AG09319 (cell line): ENCODE measurements at regions not wholly inside any gene's neighbourhood (a gene's known extent, or its start where the extent isn't known, plus 50 kb on each side); places are given as distances from the start of the nearest gene placed in this dataset.

Experiments used
- DNase-seq: peaks from one replicate; pipeline ENCODE4 v3.0.0-alpha.2; 2010; ENCODE audit warnings: low read depth; ENCODE audit errors: extremely low read depth
- TF ChIP-seq, protein P1 (sequence below): IDR thresholded peaks from 2 replicates; pipeline ENCODE4 v1.5.1; 2011; ENCODE audit warnings: low read depth, mild to moderate bottlenecking, inconsistent platforms, low read length, moderate library complexity

DNA sequence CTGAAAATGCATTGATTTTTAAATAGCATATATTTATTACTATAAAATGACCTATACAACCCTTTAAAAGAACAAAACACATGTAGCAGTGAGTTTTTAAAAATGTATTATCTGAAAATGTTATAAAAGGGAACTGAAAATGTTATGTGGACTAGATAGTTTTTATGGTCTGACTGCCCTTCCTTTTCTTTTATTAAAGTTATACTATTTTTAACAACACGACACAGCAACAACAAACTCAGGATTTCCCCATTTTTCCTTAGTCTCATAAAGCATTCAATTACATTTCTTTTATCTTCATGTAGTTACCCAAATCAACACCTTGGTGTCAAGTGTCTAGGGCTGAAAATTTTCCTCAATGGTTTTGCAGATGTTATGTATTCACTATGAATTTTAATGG is 132.8 kb upstream of the TMEFF2 start:
- DNase-seq: no peak
- TF ChIP-seq, protein P1, sequence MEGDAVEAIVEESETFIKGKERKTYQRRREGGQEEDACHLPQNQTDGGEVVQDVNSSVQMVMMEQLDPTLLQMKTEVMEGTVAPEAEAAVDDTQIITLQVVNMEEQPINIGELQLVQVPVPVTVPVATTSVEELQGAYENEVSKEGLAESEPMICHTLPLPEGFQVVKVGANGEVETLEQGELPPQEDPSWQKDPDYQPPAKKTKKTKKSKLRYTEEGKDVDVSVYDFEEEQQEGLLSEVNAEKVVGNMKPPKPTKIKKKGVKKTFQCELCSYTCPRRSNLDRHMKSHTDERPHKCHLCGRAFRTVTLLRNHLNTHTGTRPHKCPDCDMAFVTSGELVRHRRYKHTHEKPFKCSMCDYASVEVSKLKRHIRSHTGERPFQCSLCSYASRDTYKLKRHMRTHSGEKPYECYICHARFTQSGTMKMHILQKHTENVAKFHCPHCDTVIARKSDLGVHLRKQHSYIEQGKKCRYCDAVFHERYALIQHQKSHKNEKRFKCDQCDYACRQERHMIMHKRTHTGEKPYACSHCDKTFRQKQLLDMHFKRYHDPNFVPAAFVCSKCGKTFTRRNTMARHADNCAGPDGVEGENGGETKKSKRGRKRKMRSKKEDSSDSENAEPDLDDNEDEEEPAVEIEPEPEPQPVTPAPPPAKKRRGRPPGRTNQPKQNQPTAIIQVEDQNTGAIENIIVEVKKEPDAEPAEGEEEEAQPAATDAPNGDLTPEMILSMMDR: no peak

DNA sequence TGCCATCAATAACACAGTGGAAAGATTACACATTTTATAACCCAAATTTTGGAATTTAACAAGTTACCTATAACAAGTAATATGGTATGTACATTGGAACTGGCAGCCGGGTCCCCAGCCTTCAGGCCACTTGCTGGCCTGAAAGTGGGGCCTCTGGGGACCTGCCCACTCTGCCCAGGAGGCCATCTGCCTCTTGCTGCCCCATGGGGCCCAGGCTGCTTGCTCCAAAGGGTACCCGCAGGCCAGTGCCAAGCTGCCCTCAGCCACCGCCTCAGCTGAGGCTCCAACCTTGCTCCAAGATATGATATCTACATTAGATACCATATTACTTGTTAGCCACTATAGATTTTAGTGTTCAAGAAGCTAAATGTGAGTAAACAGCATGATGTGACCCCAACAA is 120.8 kb upstream of the TMEFF2 start:
- TF ChIP-seq, protein P1: no peak
- no peak for DNase-seq

DNA sequence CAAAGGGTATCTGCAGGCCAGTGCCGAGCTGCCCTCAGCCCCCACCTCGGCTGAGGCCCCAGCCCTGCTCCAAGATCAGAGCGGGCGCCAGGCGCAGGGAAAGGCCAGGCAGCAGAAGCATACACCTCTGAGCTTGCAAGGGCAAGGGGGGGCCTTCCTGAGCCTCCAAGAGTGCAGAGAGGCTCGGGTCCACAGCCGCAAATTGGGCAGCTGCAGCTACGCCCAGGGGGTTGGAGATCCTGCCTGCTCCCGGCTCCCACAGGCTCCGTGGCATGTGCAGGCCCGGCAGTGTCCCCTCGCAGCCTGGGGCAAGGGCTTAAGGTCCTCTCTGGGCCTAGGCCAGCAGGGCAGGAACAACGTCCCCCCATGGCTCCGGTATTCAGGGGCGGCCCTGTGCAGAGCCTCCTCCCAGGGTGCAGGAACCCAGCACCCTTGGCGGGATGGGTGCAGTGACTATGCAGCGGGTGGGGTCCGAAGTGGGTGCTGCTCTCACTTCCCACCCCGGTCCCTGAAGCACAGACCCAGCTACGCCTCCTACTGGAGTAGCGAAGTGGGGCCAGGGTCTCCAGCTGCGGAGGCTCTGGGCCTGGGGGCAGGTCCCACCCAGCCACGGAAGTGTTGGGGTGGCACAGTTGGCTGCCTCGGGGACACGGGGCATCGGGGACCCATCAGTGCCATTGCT is 120.2 kb upstream of the TMEFF2 start:
- TF ChIP-seq, protein P1: no peak
- no peak for DNase-seq

DNA sequence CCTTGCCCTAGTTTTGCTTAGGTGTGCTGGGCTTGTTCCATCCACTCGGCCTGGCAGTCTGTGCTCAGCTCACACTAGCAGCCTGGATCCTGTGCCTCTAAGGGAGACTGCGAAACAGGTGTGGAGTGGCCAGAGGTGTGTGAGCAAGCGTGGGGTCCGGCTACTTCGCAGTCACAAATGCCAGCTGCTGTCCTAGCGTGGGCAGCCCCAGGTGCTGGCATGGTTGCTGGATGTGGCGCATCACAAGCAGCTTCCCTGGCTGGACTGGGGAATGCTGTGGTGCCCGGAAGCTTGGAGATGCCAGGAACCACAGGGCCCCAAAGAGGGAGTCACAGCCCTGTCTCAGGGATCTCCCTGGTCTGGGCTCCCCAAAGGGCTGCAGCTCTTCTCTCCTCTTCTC is 119.0 kb upstream of the TMEFF2 start:
- DNase-seq: no peak
- TF ChIP-seq, protein P1: no peak

DNA sequence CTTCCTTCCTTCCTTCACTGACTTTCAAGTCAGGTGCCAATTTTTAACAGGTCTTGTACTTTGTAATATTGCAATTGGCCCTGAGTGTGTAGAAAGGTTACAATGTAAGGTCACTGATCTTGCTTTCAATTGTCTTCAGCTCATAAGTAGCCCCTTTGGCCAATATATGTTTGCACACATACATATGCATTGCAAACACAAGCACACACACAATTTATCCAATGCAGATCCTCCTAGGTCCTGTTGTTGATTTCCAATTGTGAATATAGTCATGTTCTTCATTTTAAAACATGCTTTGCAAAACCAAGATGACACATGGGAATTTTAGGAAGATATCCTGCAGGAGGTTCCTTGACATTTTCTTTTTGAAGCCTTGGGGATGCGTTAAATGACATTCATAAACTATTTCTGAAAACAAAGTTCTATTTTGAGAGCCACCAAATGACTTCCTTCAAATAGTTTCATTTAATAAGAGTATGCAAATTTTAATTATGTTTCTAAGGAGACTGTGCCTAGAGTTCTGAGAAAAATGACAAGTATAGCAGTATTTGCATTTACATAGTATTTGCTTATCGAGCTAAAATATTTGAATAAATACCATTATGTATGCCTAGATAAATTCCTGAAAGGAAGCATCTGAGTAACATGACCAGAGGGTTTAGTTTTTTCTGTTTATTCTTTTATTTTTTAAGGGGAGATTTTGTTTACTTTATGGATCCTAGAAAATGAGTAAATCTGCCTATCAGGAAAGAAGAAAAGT is 117.1 kb upstream of the TMEFF2 start:
- no peak for DNase-seq
- TF ChIP-seq, protein P1: no peak

DNA sequence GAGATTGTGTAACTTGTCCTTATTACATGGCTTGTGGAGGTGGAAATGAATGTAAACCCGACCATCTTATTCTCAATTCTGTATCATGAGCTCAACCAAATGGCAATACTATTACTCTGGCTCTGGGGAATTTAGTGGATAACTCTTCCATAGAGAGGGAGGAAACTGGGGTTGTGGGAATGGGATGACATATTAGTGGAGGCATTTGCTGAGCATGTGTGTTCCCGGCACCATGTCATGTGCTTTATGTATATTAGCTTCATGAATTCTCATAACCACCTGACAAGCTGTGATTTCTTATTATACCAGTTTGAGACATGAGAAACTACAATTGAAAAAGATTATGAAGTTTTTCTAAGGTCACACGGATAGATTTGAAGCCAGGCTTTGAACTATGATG is 112.8 kb upstream of the TMEFF2 start:
- TF ChIP-seq, protein P1: no peak
- DNase-seq: no peak

DNA sequence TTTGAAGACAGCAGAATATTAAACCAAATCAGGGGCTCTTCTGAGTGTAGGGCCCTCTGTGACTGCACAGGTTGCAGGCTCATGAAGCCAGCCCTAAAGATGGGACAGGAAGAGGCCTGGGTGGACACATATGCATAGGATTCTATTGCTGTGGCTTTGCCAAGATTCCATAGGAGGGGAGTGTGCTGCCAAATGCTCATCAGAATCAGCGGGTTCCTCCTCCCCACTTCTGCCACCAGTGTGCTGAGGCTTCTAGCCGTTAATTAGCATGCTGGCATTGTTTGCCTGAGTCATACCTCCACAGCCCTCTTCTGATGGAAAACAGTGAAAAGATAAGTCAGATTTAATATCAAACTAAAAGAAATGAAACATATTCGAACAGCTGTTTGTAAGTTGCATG is 103.9 kb upstream of the TMEFF2 start:
- TF ChIP-seq, protein P1: no peak

More for the DNA sequence above, 103.9 kb upstream of the TMEFF2 start:
- DNase-seq: no peak
